ENCODE measurements at regions not wholly inside any gene's neighbourhood (a gene's known extent, or its start where the extent isn't known, plus 50 kb on each side); places are given as distances from the start of the nearest gene placed in this dataset.

DNA sequence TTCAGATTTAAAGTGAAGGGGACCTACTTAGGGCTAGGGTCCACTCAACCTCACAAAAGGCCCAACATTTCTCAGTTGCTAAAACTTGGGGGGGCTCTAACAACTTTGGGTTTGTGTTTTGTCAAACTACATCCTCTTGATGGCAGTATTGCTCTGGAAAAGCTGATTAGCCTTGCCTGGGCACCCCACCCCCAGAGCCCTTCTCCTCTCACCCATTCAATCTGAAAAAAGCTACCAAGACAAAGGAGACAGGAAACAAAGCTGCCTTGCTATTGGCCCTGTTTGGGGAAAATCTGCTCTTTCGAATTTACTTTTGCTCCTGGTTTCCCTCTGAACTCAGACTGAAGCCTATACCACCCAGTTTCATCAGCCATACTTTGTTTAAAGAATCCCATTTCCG, 195.2 kb upstream of the STK26 start:
- no peak overlapping the region for H3K9ac ChIP-seq (ENCODE audit: low read length)
- H3K4me1 ChIP-seq (ENCODE audit: control insufficient read depth in 1 of 2, insufficient read depth in 2 of 2, low read length in 2 of 2), result peaks cover 0 to 24% of the 10 kb centered on the region in 2 experiments; a peak in 3 of 4 replicates
- no peak overlapping the region for H2AFZ ChIP-seq (ENCODE audit: low read depth, low read length, poor library complexity, severe bottlenecking)
- ATAC-seq (no peak), DNase-seq (ENCODE audit: low read depth, low spot score) (no peak)
- no peak for TF ChIP-seq EZH2phosphoT487 (IDR thresholded peaks at IDR 0.05; ENCODE audit: borderline replicate concordance)
- TF ChIP-seq SP1 (IDR thresholded peaks at IDR 0.05; ENCODE audit: low read depth), result no peak
- TF ChIP-seq ZFX (IDR thresholded peaks at IDR 0.05), result no peak
- TF ChIP-seq EZH2 (IDR thresholded peaks at IDR 0.05), result no peak
- TF ChIP-seq, protein P1, sequence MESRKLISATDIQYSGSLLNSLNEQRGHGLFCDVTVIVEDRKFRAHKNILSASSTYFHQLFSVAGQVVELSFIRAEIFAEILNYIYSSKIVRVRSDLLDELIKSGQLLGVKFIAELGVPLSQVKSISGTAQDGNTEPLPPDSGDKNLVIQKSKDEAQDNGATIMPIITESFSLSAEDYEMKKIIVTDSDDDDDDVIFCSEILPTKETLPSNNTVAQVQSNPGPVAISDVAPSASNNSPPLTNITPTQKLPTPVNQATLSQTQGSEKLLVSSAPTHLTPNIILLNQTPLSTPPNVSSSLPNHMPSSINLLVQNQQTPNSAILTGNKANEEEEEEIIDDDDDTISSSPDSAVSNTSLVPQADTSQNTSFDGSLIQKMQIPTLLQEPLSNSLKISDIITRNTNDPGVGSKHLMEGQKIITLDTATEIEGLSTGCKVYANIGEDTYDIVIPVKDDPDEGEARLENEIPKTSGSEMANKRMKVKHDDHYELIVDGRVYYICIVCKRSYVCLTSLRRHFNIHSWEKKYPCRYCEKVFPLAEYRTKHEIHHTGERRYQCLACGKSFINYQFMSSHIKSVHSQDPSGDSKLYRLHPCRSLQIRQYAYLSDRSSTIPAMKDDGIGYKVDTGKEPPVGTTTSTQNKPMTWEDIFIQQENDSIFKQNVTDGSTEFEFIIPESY (IDR thresholded peaks at IDR 0.05; ENCODE audit: extremely low read depth, insufficient replicate concordance, low read length), result no peak
- TF ChIP-seq EGR1 (IDR thresholded peaks at IDR 0.05; ENCODE audit: low read depth), result no peak
- TF ChIP-seq RAD21 (IDR thresholded peaks at IDR 0.05; ENCODE audit: low read depth), result peak; percentile 45
- TF ChIP-seq, protein P2, sequence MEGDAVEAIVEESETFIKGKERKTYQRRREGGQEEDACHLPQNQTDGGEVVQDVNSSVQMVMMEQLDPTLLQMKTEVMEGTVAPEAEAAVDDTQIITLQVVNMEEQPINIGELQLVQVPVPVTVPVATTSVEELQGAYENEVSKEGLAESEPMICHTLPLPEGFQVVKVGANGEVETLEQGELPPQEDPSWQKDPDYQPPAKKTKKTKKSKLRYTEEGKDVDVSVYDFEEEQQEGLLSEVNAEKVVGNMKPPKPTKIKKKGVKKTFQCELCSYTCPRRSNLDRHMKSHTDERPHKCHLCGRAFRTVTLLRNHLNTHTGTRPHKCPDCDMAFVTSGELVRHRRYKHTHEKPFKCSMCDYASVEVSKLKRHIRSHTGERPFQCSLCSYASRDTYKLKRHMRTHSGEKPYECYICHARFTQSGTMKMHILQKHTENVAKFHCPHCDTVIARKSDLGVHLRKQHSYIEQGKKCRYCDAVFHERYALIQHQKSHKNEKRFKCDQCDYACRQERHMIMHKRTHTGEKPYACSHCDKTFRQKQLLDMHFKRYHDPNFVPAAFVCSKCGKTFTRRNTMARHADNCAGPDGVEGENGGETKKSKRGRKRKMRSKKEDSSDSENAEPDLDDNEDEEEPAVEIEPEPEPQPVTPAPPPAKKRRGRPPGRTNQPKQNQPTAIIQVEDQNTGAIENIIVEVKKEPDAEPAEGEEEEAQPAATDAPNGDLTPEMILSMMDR (IDR thresholded peaks at IDR 0.05 in 2 of 3, conservative IDR thresholded peaks at IDR 0.05 in 1 of 3; ENCODE audit: borderline replicate concordance in 1 of 3, insufficient read depth in 1 of 3, low read depth in 2 of 3, low read length in 2 of 3), result peak; percentile 23 to 80 (median 42); a peak in 5 of 6 replicates
- ChIA-PET POLR2A (no interaction called here), RAD21 (ENCODE audit: low non-redundant PET in 1 of 2, low total read pairs in 2 of 2, uncharacterized antibody in 2 of 2, unreplicated experiment in 2 of 2) (no interaction called here), CTCF (interaction anchor here (1.0 to 1.6 kb wide), 7 partner anchors 14 to 787 kb away, joined by 3 to 7 read pairs (median 4); partner anchors contain the start of gene RAP2C)
- H3K36me3 ChIP-seq (ENCODE audit: control insufficient read depth in 1 of 2, insufficient read depth in 2 of 2, low read length in 2 of 2), result peaks cover 0 to 7% of the 10 kb centered on the region in 2 experiments; a peak in 2 of 4 replicates
- H3K4me3 ChIP-seq (replicated peaks in 1 of 2; ENCODE audit: low read depth in 1 of 2, low read length in 2 of 2), result no peak overlapping the region
- BruUV-seq (replicated peaks), result no TSS peak
- no peaks in the 10 kb centered on the region for H3K9me3 ChIP-seq (ENCODE audit: control insufficient read depth in 1 of 2, insufficient read depth in 1 of 2, low read depth in 1 of 2, low read length in 2 of 2)
- intact Hi-C loops (cut with micrococcal nuclease), result no loop called here
- no peak overlapping the region for H3K4me2 ChIP-seq (ENCODE audit: low read length)
- H3K27me3 ChIP-seq (ENCODE audit: insufficient read depth, low read length), result no peaks in the 10 kb centered on the region
- H4K20me1 ChIP-seq (ENCODE audit: insufficient read depth), result no peaks in the 10 kb centered on the region
- peaks cover 61% of the 10 kb centered on the region for H3K79me2 ChIP-seq (ENCODE audit: insufficient read depth, low read length)
- no peak overlapping the region for H3K27ac ChIP-seq (ENCODE audit: low read depth, low read length)
- no peaks in the 10 kb centered on the region for H3K9me2 ChIP-seq (ENCODE audit: insufficient read depth)
